ENCODE measurements at regions not wholly inside any gene's neighbourhood (a gene's known extent, or its start where the extent isn't known, plus 50 kb on each side); places are given as distances from the start of the nearest gene placed in this dataset.

GRCh38 chr20:52081791-52082190, 109.8 kb downstream of the ZFP64 start:
- TF ChIP-seq EP300 (IDR thresholded peaks at IDR 0.05; ENCODE audit: borderline replicate concordance): no peak
- TF ChIP-seq MAX (IDR thresholded peaks at IDR 0.05): no peak
- no peak for TF ChIP-seq RAD21 (IDR thresholded peaks at IDR 0.05; ENCODE audit: low read depth)
- no peak for TF ChIP-seq YY1 (IDR thresholded peaks at IDR 0.05; ENCODE audit: low read depth)
- no peak for TF ChIP-seq USF1 (IDR thresholded peaks at IDR 0.05)
- TF ChIP-seq FOXM1 (IDR thresholded peaks at IDR 0.05; ENCODE audit: borderline replicate concordance, low read depth): no peak
- TF ChIP-seq, protein P1, sequence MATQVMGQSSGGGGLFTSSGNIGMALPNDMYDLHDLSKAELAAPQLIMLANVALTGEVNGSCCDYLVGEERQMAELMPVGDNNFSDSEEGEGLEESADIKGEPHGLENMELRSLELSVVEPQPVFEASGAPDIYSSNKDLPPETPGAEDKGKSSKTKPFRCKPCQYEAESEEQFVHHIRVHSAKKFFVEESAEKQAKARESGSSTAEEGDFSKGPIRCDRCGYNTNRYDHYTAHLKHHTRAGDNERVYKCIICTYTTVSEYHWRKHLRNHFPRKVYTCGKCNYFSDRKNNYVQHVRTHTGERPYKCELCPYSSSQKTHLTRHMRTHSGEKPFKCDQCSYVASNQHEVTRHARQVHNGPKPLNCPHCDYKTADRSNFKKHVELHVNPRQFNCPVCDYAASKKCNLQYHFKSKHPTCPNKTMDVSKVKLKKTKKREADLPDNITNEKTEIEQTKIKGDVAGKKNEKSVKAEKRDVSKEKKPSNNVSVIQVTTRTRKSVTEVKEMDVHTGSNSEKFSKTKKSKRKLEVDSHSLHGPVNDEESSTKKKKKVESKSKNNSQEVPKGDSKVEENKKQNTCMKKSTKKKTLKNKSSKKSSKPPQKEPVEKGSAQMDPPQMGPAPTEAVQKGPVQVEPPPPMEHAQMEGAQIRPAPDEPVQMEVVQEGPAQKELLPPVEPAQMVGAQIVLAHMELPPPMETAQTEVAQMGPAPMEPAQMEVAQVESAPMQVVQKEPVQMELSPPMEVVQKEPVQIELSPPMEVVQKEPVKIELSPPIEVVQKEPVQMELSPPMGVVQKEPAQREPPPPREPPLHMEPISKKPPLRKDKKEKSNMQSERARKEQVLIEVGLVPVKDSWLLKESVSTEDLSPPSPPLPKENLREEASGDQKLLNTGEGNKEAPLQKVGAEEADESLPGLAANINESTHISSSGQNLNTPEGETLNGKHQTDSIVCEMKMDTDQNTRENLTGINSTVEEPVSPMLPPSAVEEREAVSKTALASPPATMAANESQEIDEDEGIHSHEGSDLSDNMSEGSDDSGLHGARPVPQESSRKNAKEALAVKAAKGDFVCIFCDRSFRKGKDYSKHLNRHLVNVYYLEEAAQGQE (IDR thresholded peaks at IDR 0.05; ENCODE audit: low read depth): no peak
- no peak for TF ChIP-seq EGR1 (IDR thresholded peaks at IDR 0.05)
- no peak for TF ChIP-seq CREB1 (IDR thresholded peaks at IDR 0.05; ENCODE audit: low read depth)
- no peak for TF ChIP-seq TAF1 (IDR thresholded peaks at IDR 0.05; ENCODE audit: low read depth)
- no peak for TF ChIP-seq CEBPB (IDR thresholded peaks at IDR 0.05)
- TF ChIP-seq TCF12 (IDR thresholded peaks at IDR 0.05; ENCODE audit: low read depth): no peak

Data from Ishikawa (cell line).